ENCODE measurements at regions not wholly inside any gene's neighbourhood (a gene's known extent, or its start where the extent isn't known, plus 50 kb on each side); places are given as distances from the start of the nearest gene placed in this dataset.

- TF ChIP-seq EZH2 (IDR thresholded peaks at IDR 0.05; ENCODE audit: borderline replicate concordance, low read length) (no peak), CTCF (conservative IDR thresholded peaks at IDR 0.05 in 1 of 2, IDR thresholded peaks at IDR 0.05 in 1 of 2; ENCODE audit: extremely low read depth in 1 of 2, insufficient read depth in 1 of 2, low read depth in 1 of 2, low read length in 2 of 2) (no peak)
Observed at GRCh38 chr9:109990541-109990940, 210.5 kb downstream of the PALM2AKAP2 start.

Data from mammary epithelial cell (primary cell).